Body of pancreas (tissue), 4 donors: ENCODE measurements at regions not wholly inside any gene's neighbourhood (a gene's known extent, or its start where the extent isn't known, plus 50 kb on each side); places are given as distances from the start of the nearest gene placed in this dataset.

ENCODE experiments used
- ATAC-seq: fragments of 150-250 bp; one replicate; pipeline ENCODE4 v1.9.1; 2016
- DNase-seq, 4 donors: peaks; one replicate each; pipeline ENCODE4 v3.0.0-alpha.2; 2019
- H3K27ac ChIP-seq, 4 donors: fragments of 200-600 bp; sonication (generic); 1 replicate in 3 of 4; 2 replicates in 1 of 4; pipeline versions ENCODE4 v1.5.1 to v1.6.1; 2016 to 2019; ENCODE audit warnings: mild to moderate bottlenecking in 1 of 4, mixed read lengths in 1 of 4, moderate library complexity in 1 of 4
- H3K27me3 ChIP-seq, 2 donors: fragments of 200-600 bp; sonication (generic); one replicate each; pipeline ENCODE4 v1.6.0; 2016; ENCODE audit warnings: mild to moderate bottlenecking in 1 of 2
- H3K36me3 ChIP-seq, 2 donors: fragments of 200-600 bp; sonication (generic); replicated peaks in 1 of 2; 2 replicates each; pipeline ENCODE4 v1.5.1; 2016; ENCODE audit warnings: low read depth in 2 of 2; ENCODE audit not compliant: insufficient read depth in 1 of 2
- H3K4me1 ChIP-seq: fragments of 200-600 bp; sonication (generic); one replicate; pipeline ENCODE4 v1.6.0; 2016
- H3K4me3 ChIP-seq, 2 donors: fragments of 200-600 bp; sonication (generic); 1 replicate in 1 of 2; 2 replicates in 1 of 2; pipeline ENCODE4 v1.5.1; 2016 to 2019
- H3K9me3 ChIP-seq, 3 donors: fragments of 200-600 bp; sonication (generic); 1 replicate in 2 of 3; 2 replicates in 1 of 3; pipeline ENCODE4 v1.5.1; 2016
- CTCF ChIP-seq, 7 experiments: fragments of 450-650 bp in 4 of 7; fragments of 200-600 bp in 3 of 7; sonication (generic) in 3 of 7; IDR thresholded peaks; one replicate each; pipeline ENCODE4 v1.5.1; 2016 to 2019; ENCODE audit warnings: antibody characterized with exemption in 7 of 7
- POLR2A ChIP-seq, 3 donors: fragments of 450-650 bp; IDR thresholded peaks; one replicate each; pipeline ENCODE4 v1.6.1; 2016; ENCODE audit warnings: antibody characterized with exemption in 3 of 3, mild to moderate bottlenecking in 2 of 3
- WGBS, 2 donors: methylation state at CpG; one replicate each; pipeline ENCODE4 v1.1.5; 2017; 5-methylcytosine and 5-hydroxymethylcytosine counted together
- intact Hi-C: fragments of 100-400 bp; cut with DNase I; formaldehyde crosslinking; loops from one replicate; pipeline ENCODE4 v1.15.1; 2023

- Histone ChIP-seq H3K36me3 (no peaks in the 10 kb centered on the region), H3K27ac (peak overlapping the region in 2 of 4 donors; percentile 6 to 15), H3K9me3 (no peaks in the 10 kb centered on the region), H3K4me1 (peaks cover 13% of the 10 kb centered on the region), H3K27me3 (no peaks in the 10 kb centered on the region), H3K4me3 (no peak overlapping the region)
- TF ChIP-seq CTCF (IDR thresholded peaks at IDR 0.05), result no peak
- TF ChIP-seq POLR2A (IDR thresholded peaks at IDR 0.05), result no peak
- intact Hi-C loops, result no loop called here
- 38 to 42% methylated on average over 5 of the region's 5 CpGs for whole genome bisulfite sequencing, 2 donors
- no peak for DNase-seq
- ATAC-seq, result no peak
Measured at GRCh38 chr14:51328064-51328771, 88.2 kb downstream of the TMX1 start.

GRCh38 chr14:51328772-51329353 lies 88.8 kb downstream of the TMX1 start:
- intact Hi-C loops, result no loop called here
- H3K27ac ChIP-seq, result peak overlapping the region in 1 of 4 donors; percentile 6
- H3K4me3 ChIP-seq, result no peak overlapping the region
- WGBS, 2 donors, result 54 to 72% methylated on average over 6 of the region's 6 CpGs
- ATAC-seq (no peak), DNase-seq (no peak)
- H3K27me3 ChIP-seq, result no peaks in the 10 kb centered on the region
- H3K4me1 ChIP-seq, result peaks cover 13% of the 10 kb centered on the region
- TF ChIP-seq POLR2A (IDR thresholded peaks at IDR 0.05), result no peak
- TF ChIP-seq CTCF (IDR thresholded peaks at IDR 0.05), result no peak
- H3K36me3 ChIP-seq, result no peaks in the 10 kb centered on the region
- H3K9me3 ChIP-seq, result no peaks in the 10 kb centered on the region

DNA sequence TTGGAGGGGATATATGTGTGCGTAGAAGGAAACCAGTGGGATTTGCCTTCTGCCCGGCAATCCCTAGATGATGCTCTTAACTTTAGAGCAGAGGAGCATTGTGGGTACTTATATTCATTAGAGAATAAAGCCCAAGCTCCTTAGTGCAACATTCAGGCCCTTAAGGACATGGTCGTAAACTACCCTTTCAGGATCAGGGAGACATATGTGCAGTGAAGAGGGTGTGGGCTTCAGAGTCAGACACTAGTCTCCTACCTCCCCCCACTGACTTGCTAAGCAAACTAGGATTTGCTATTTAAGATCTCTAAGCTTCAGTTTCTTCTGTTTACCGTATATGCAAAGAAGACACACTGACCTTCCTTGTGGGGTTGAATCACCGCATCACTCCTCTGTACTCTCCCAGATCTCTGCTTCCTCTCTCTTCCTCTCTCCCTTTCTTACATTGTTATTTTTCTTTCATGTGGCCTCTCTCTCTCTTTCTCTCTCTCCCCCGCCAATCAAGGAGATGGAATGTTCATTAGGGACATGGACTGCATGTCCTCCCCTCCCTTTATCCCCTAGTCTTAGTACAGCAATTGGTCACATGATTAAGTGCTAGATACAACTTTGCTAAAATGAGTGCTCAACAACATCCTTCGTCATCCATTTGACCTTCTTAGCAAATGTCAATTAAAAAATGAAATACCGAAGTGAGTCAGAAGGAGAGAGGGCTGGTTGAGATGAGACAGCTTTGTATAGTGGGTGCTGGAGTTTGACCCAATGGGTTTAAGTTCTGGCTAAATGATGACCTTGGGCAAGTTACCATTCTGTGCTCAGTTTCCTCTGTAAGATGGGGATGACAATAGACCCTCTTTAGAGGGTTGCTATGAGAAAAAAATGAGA lies 91.7 kb downstream of the TMX1 start:
- 69 to 72% methylated on average over 8 of the region's 8 CpGs for WGBS, 2 donors
- Histone ChIP-seq H3K27me3 (no peaks in the 10 kb centered on the region), H3K27ac (no peak overlapping the region), H3K36me3 (no peaks in the 10 kb centered on the region), H3K9me3 (no peaks in the 10 kb centered on the region), H3K4me3 (no peak overlapping the region), H3K4me1 (peaks cover 13% of the 10 kb centered on the region)
- ATAC-seq (no peak), DNase-seq (no peak)
- intact Hi-C loops, result no loop called here
- TF ChIP-seq CTCF (IDR thresholded peaks at IDR 0.05) (no peak), POLR2A (IDR thresholded peaks at IDR 0.05) (no peak)

DNA sequence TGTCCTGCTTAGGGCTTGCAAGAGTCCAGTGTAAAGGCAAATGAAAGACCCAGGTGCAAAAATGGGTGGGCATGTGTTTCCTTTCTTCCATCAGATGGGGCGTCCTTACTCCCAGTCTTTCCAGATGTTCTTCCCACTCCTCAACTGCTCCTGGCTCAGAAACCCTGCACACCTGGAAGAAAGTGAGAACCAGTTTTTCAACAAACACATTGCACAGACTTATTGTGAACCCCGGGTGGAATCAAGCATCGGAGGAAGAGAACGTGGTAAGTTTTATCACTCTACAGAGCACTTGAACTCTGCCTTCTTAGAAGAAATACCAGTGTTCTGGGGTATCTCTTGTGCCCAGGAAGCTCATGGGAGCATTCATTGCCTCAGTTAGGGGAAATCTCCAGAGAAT lies 93.3 kb downstream of the TMX1 start:
- no peak overlapping the region for H3K4me3 ChIP-seq
- 79 to 83% methylated on average over 4 of the region's 4 CpGs for WGBS, 2 donors
- H3K27ac ChIP-seq, result no peak overlapping the region
- DNase-seq (no peak), ATAC-seq (no peak)
- no peaks in the 10 kb centered on the region for H3K36me3 ChIP-seq
- H3K27me3 ChIP-seq, result no peaks in the 10 kb centered on the region
- peaks cover 1% of the 10 kb centered on the region for H3K4me1 ChIP-seq
- TF ChIP-seq POLR2A (IDR thresholded peaks at IDR 0.05) (no peak), CTCF (IDR thresholded peaks at IDR 0.05) (no peak)
- intact Hi-C loops, result no loop called here
- no peaks in the 10 kb centered on the region for H3K9me3 ChIP-seq
